GM12864 (cell line): ENCODE measurements at regions not wholly inside any gene's neighbourhood (a gene's known extent, or its start where the extent isn't known, plus 50 kb on each side); places are given as distances from the start of the nearest gene placed in this dataset.

Experiments used
- DNase-seq: peaks from one replicate; pipeline ENCODE4 v3.0.0-alpha.2; 2011; ENCODE audit warnings: low read depth
- H3K4me3 ChIP-seq: 2 replicates; pipeline ENCODE4 v1.5.1; 2011; ENCODE audit warnings: mild to moderate bottlenecking, low read depth, low read length, control low read depth
- CTCF ChIP-seq: IDR thresholded peaks from 2 replicates; pipeline ENCODE4 v1.5.1; 2011; ENCODE audit warnings: low read depth, mild to moderate bottlenecking, moderate library complexity, low read length, control low read depth, inconsistent platforms; ENCODE audit errors: missing control alignments

- no peak for TF ChIP-seq CTCF
- H3K4me3 ChIP-seq: no peak overlapping the region
- no peak for DNase-seq
Observed at GRCh38 chr2:10217489-10218435, 84.9 kb upstream of the HPCAL1 start.

DNA sequence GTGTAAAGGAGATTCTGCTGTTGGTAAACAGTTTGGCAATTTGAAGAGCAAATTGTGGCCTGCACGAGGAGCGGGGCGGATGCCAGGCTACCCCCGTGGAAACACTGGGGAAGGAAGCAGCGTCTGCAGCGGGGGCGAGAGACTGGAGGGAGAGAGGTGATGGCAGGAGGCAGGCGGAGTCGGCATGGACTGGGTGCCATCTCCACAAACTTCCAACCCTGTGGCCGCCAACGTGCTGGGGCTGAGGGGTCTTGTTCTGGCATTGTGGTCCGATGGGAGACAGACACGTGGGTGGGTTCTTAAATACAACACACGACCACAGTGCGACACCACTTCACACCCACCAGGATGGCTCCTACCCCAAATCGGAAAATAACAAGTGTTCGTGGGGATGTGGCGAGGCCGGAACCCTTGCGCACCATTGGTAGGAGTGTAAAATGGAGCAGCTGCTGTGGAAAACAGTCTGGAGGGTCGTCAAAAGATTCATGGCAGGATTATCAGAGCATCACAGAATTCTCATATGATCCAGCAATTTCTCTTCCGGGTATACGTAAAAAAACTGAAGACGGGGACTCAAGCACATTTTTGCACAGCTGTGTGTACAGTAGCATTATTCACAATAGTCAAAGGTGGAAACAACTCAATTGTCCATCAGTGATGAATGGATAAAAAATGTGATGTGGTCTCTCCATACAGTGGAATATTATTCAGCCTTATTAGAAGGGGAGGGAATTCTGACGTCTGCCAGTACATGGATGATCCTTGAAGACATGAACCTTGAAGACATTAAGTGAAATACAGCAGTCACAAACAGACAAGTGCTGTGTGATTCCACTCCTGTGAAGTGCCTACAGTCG, 82.4 kb upstream of the HPCAL1 start:
- no peak overlapping the region for H3K4me3 ChIP-seq
- TF ChIP-seq CTCF: no peak
- no peak for DNase-seq

DNA sequence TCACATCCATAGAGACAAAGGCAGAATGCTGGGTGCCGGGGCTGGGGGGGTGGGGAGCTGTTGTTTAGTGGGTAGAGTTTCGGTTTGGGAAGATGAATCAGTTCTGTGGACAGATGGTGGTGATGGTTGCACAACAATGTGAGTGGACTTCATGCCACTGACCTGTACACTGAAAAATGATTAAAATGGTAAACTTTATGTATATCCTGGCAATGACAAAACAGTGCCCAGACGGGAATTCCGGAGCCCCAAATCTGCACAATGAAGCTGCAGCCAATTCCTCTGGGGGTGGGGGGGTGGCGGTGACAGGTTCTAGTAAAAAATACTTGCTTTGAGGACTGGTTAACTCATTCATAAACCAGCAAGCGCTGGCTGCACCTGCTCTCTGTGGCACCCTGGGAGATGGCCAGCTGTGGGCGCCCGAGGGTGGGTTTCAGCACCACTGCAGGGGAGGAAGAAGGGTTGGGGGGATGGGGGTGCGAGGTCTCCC, 81.8 kb upstream of the HPCAL1 start:
- DNase-seq: no peak
- no peak overlapping the region for H3K4me3 ChIP-seq
- no peak for TF ChIP-seq CTCF

DNA sequence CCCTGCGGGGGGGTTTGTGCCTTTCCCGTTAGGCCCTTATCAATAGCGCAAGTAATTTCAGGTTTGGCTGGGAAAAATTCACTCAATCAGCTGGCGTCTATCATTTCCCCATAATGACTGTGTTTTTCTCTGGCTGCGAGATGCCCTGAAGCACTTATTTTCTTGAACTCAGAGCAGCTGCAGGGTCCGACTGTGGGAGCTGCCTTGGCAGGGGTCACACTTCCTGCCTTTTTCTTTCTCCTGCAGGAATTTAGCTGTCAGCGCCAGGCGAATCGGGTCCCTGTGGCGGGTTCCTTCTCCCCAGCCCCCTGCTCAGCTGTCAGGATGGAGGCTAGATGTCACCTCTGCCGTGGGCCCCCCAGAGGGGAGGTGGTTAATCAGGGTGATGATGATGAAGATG, 81.3 kb upstream of the HPCAL1 start:
- H3K4me3 ChIP-seq: no peak overlapping the region
- no peak for TF ChIP-seq CTCF
- no peak for DNase-seq

GRCh38 chr2:10221976-10222870, 80.5 kb upstream of the HPCAL1 start:
- no peak for TF ChIP-seq CTCF
- no peak for DNase-seq
- H3K4me3 ChIP-seq: no peak overlapping the region

DNA sequence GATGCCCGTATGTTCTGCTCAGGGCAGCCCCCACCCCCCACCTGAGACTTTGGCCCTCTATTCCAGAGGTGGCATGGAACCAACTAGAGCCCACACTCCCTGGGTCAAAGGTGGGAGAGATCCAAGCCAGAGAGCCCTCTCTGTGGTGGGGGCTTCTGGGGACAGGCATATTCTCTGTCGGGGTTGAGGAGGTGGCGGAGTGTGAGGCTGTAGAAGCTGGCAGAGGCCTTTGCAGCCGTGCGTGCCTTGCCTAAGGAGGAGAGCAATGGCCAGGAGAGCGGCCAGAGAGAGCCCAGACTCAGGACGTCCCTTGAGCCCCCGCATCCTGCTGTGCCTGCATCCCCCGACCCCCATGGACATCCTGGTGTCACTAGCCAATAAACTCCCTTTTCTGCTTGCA, 79.2 kb upstream of the HPCAL1 start:
- no peak for TF ChIP-seq CTCF
- no peak overlapping the region for H3K4me3 ChIP-seq
- DNase-seq: no peak
